ENCODE measurements at regions not wholly inside any gene's neighbourhood (a gene's known extent, or its start where the extent isn't known, plus 50 kb on each side); places are given as distances from the start of the nearest gene placed in this dataset.
A peak's percentile ranks its signal among the peaks of the same experiment; 100 is the strongest.
"Not testable (repeated sequence)": the region's sequence is repeated elsewhere in the genome, so short reads cannot be mapped to it uniquely, and the experiment has no call there.

- not testable (repeated sequence) for DNase-seq (ENCODE audit: low read depth in 2 of 2)
These were observed 66.3 kb downstream of the FAM72C start for GRCh38 chr1:143905214-143906179.

GRCh38 chr1:143904622-143904979, 67.2 kb downstream of the FAM72C start:
- DNase-seq (ENCODE audit: low read depth in 2 of 2) = not testable (repeated sequence)

- DNase-seq (ENCODE audit: low read depth in 2 of 2) = not testable (repeated sequence)
These were observed 67.7 kb downstream of the FAM72C start for GRCh38 chr1:143903899-143904621.

GRCh38 chr1:143896377-143896776, 75.4 kb downstream of the FAM72C start:
- not testable (repeated sequence) for DNase-seq (ENCODE audit: low read depth in 2 of 2)

GRCh38 chr1:143884932-143885574, 86.7 kb downstream of the FAM72C start:
- peak; percentile 35 to 58 for DNase-seq (ENCODE audit: low read depth in 2 of 2)

- peak in 1 of 2 donors; percentile 26 for DNase-seq (ENCODE audit: low read depth in 2 of 2)
These were observed 87.3 kb downstream of the FAM72C start for GRCh38 chr1:143884532-143884931.

GRCh38 chr1:143879757-143880536, 91.8 kb downstream of the FAM72C start:
- not testable (repeated sequence) for DNase-seq (ENCODE audit: low read depth in 2 of 2)

GRCh38 chr1:143875947-143876346, 95.8 kb downstream of the FAM72C start:
- not testable (repeated sequence) for DNase-seq (ENCODE audit: low read depth in 2 of 2)

- DNase-seq (ENCODE audit: low read depth in 2 of 2) = not testable (repeated sequence)
These were observed 97.2 kb downstream of the FAM72C start for GRCh38 chr1:143874625-143875024.

GRCh38 chr1:143873650-143874049, 98.1 kb downstream of the FAM72C start:
- not testable (repeated sequence) for DNase-seq (ENCODE audit: low read depth in 2 of 2)

GRCh38 chr1:143870388-143870787, 101.4 kb downstream of the FAM72C start:
- not testable (repeated sequence) for DNase-seq (ENCODE audit: low read depth in 2 of 2)

- DNase-seq (ENCODE audit: low read depth in 2 of 2) = not testable (repeated sequence)
These were observed 104.1 kb downstream of the FAM72C start for GRCh38 chr1:143867590-143868220.

- DNase-seq (ENCODE audit: low read depth in 2 of 2) = not testable (repeated sequence)
These were observed 107.8 kb downstream of the FAM72C start for GRCh38 chr1:143863901-143864520.

GRCh38 chr1:143862722-143863121, 109.1 kb downstream of the FAM72C start:
- DNase-seq (ENCODE audit: low read depth in 2 of 2) = not testable (repeated sequence)

GRCh38 chr1:143861306-143861705, 110.5 kb downstream of the FAM72C start:
- not testable (repeated sequence) for DNase-seq (ENCODE audit: low read depth in 2 of 2)

- not testable (repeated sequence) for DNase-seq (ENCODE audit: low read depth in 2 of 2)
These were observed 115.9 kb downstream of the FAM72C start for GRCh38 chr1:143855867-143856266.

- DNase-seq (ENCODE audit: low read depth in 2 of 2) = not testable (repeated sequence)
These were observed 117.7 kb downstream of the FAM72C start for GRCh38 chr1:143854069-143854468.

GRCh38 chr1:143850637-143851036, 121.1 kb downstream of the FAM72C start:
- DNase-seq (ENCODE audit: low read depth in 2 of 2) = not testable (repeated sequence)

- DNase-seq (ENCODE audit: low read depth in 2 of 2) = not testable (repeated sequence)
These were observed 122.9 kb downstream of the FAM72C start for GRCh38 chr1:143848859-143849258.

- not testable (repeated sequence) for DNase-seq (ENCODE audit: low read depth in 2 of 2)
These were observed 126.6 kb downstream of the FAM72C start for GRCh38 chr1:143845193-143845592.

Measured in stimulated activated CD8-positive, alpha-beta memory T cell treated with anti-CD3 and anti-CD28 coated beads, Interleukin-7, amount 100 ng/mL, for 1 hour (primary cell).